ENCODE measurements at regions not wholly inside any gene's neighbourhood (a gene's known extent, or its start where the extent isn't known, plus 50 kb on each side); places are given as distances from the start of the nearest gene placed in this dataset.

DNA sequence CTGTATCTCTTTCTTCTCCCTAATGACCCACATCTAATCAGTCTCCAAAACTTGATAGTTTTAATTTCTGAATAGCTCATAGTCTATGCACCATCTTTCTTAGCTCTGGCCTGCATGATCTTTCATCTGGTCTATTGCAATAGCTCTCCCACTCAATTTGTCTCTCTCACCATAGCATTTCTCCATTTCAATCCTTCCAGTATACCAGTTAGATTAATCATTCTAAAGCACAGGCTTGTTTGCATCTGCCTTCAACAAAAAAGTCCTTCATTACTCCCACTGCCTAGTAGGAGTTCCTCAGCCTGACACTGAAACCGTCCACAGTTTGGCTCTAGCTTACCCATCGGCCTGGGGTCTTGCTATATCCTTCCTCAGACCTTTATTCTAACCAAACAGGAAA is 344.9 kb downstream of the ENC1 start:
- FAIRE-seq, result no peak
- Histone ChIP-seq H3K36me3 (ENCODE audit: control insufficient read depth in 2 of 4, insufficient read depth in 4 of 4, low read length in 3 of 4) (no peaks in the 10 kb centered on the region), H3K9me3 (ENCODE audit: insufficient read depth in 2 of 2, low read depth in 1 of 2, low read length in 1 of 2) (no peaks in the 10 kb centered on the region), H4K5ac (ENCODE audit: insufficient read length, low read depth, low read length) (no peak overlapping the region), H3K56ac (replicated peaks; ENCODE audit: insufficient read length, low read depth, low read length) (no peak overlapping the region), H4K20me1 (replicated peaks in 1 of 2; ENCODE audit: control insufficient read depth in 1 of 2, insufficient read depth in 2 of 2, low read length in 2 of 2) (no peaks in the 10 kb centered on the region), H3K4me3 (ENCODE audit: extremely low read depth in 1 of 4, insufficient read depth in 2 of 4, low read depth in 3 of 4, low read length in 4 of 4) (no peak overlapping the region), H2AFZ (ENCODE audit: low read length) (no peak overlapping the region), H2BK12ac (ENCODE audit: low read depth, low read length) (no peak overlapping the region), H3K14ac (ENCODE audit: insufficient read length) (no peak overlapping the region), H2BK20ac (ENCODE audit: low read length) (no peak overlapping the region), H3K4ac (replicated peaks; ENCODE audit: insufficient read length, low read depth, low read length) (no peak overlapping the region), H4K8ac (ENCODE audit: extremely low read depth, insufficient read depth, low read length) (no peak overlapping the region), H2BK5ac (ENCODE audit: low read depth, low read length) (no peak overlapping the region), H4K91ac (replicated peaks; ENCODE audit: insufficient read length, low read length) (no peak overlapping the region), H3K9ac (replicated peaks in 1 of 4; ENCODE audit: extremely low read depth in 1 of 4, low read depth in 3 of 4, low read length in 3 of 4) (no peak overlapping the region), H3K18ac (ENCODE audit: extremely low read depth, low read length) (no peak overlapping the region), H3K4me2 (ENCODE audit: insufficient read depth in 1 of 2, low read depth in 2 of 2, low read length in 2 of 2) (no peak overlapping the region), H2BK120ac (replicated peaks; ENCODE audit: low read depth, low read length) (no peak overlapping the region), H3K27me3 (replicated peaks in 1 of 4; ENCODE audit: control insufficient read depth in 3 of 4, extremely low read depth in 1 of 4, insufficient read depth in 3 of 4, low read length in 3 of 4) (no peaks in the 10 kb centered on the region; a peak in 1 of 7 replicates), H3K4me1 (replicated peaks in 1 of 4; ENCODE audit: control insufficient read depth in 3 of 4, insufficient read depth in 4 of 4, low read length in 3 of 4) (no peaks in the 10 kb centered on the region), H3K79me2 (ENCODE audit: control insufficient read depth in 1 of 2, insufficient read depth in 2 of 2, low read length in 2 of 2) (no peaks in the 10 kb centered on the region), H3K23me2 (ENCODE audit: low read depth, low read length) (no peaks in the 10 kb centered on the region), H3K79me1 (ENCODE audit: low read depth, low read length) (no peaks in the 10 kb centered on the region), H3K27ac (ENCODE audit: low read depth, low read length) (no peak overlapping the region), H3K23ac (ENCODE audit: insufficient read length) (no peak overlapping the region), H2BK15ac (ENCODE audit: low read length) (no peak overlapping the region), H2AK5ac (ENCODE audit: low read depth, low read length) (no peak overlapping the region)
- no peak for DNase-seq (ENCODE audit: low read depth in 1 of 2, low spot score in 2 of 2)
- POLR2A ChIA-PET (ENCODE audit: partially characterized antibody), result no interaction called here
- 92% methylated on average over 2 of the region's 2 CpGs; no CpG with 5 or more reads in 1 of the 2 experiments for WGBS, 2 experiments (ENCODE audit: extremely low coverage in 1 of 2, insufficient coverage in 1 of 2, insufficient read length in 1 of 2, insufficient replicate concordance in 2 of 2, low coverage in 1 of 2, low lambda C conversion rate in 2 of 2, missing lambda C conversion rate in 1 of 2)
- CTCF ChIA-PET (ENCODE audit: partially characterized antibody), result interaction anchor here (1.4 kb wide), 1 partner anchor 640 kb away, joined by 3 read pairs; no protein-coding TSS in a partner anchor
- TF ChIP-seq CHD2 (IDR thresholded peaks at IDR 0.05; ENCODE audit: low read length), result no peak
- no peak for TF ChIP-seq HDAC2 (IDR thresholded peaks at IDR 0.05; ENCODE audit: borderline replicate concordance in 1 of 2, low read depth in 2 of 2, low read length in 2 of 2)
- TF ChIP-seq TEAD4 (IDR thresholded peaks at IDR 0.05; ENCODE audit: low read depth, low read length), result no peak
- no peak for TF ChIP-seq ATF3 (IDR thresholded peaks at IDR 0.05; ENCODE audit: insufficient read depth, low read depth, low read length)
- TF ChIP-seq GTF2F1 (IDR thresholded peaks at IDR 0.05; ENCODE audit: borderline replicate concordance, low read depth, low read length), result no peak
- no peak for TF ChIP-seq NANOG (IDR thresholded peaks at IDR 0.05; ENCODE audit: insufficient read depth, low read depth, low read length, poor library complexity, severe bottlenecking)
- TF ChIP-seq BCL11A (IDR thresholded peaks at IDR 0.05; ENCODE audit: low read depth in 2 of 2, low read length in 2 of 2), result no peak
